NCI-H446 (cell line): ENCODE measurements at regions not wholly inside any gene's neighbourhood (a gene's known extent, or its start where the extent isn't known, plus 50 kb on each side); places are given as distances from the start of the nearest gene placed in this dataset.
"Not testable (repeated sequence)": the region's sequence is repeated elsewhere in the genome, so short reads cannot be mapped to it uniquely, and the experiment has no call there.

ENCODE experiments used
- DNase-seq, 2 experiments: peaks; one replicate each; lab custom pipeline; 2025; lab: John Stamatoyannopoulos, UW

DNA sequence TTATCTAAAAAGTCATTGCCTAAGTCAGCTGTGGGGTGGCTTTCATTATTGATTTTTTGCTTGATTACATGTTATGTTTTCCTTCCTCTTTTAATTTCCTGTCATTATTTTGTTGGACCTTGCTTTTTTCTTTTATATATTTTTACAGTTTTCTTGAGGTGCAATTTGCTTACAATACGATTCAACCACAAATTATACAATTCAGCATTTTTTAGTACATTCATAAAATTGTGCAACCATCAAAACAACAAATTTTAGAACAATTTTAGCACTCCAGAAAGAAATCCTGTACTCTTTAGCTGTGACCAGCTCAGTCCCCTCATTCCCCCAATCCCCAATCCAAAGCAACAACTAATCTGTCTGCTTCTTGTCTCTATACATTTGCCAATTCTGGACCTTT lies 608.9 kb downstream of the C6orf118 start:
- no peak for DNase-seq

DNA sequence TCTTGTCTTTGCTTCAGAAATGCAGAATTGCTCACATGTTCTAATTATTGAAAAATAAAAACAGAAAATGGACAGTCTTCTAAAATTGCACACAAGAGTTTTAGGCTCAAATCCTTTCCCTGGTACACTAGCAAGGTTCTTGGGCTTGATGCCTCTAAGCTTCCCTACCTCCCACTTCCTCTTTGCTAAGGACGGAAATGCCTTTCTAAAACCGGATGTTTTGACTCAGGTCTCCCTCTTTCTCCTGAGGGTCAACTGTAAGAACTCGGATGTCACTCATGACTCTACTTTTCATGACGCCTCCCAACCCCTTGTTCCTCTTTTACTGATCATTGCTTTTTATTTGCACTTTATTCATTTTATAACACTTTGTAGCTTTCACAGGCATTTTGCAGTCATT lies 613.5 kb downstream of the C6orf118 start:
- no peak for DNase-seq

DNA sequence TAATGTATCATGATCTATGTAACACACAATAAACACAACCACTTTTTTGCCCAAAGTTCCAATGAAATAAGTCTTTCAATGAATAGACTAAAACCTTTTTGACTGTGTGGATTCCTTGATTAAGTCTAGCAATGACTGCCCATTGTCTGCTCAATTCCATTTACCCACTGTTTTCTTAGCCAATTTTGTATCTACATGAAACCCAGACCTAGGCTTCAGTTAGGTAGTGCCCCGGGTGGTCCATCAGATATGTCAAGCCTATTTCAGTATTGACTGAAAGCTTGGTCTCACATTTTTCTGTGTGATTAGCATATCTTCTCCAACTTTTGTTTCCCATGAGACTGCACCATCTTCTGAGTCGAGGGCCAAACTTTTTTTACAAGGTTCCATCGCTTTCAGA lies 615.0 kb downstream of the C6orf118 start:
- DNase-seq, result no peak

DNA sequence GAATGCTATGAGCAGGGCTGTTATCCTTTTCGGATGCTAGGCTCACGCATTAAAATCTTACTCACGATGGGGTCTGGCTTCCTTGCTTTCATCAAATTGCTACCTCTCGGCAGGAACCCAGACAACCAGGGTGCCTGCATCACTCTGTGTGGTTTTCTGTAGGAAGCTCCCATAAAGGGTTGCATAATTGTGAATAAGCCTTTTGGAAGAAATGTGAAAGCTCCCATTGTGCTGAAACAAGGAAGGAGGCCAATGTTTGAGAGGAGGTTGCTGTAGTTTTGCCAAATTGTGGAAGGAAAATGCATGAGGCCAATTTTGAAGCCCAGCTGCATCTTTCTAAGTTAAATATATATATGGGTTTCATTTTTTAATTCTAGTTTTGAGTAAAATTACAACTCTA lies 615.5 kb downstream of the C6orf118 start:
- peak in 1 of 2 experiments; percentile 20 for DNase-seq

DNA sequence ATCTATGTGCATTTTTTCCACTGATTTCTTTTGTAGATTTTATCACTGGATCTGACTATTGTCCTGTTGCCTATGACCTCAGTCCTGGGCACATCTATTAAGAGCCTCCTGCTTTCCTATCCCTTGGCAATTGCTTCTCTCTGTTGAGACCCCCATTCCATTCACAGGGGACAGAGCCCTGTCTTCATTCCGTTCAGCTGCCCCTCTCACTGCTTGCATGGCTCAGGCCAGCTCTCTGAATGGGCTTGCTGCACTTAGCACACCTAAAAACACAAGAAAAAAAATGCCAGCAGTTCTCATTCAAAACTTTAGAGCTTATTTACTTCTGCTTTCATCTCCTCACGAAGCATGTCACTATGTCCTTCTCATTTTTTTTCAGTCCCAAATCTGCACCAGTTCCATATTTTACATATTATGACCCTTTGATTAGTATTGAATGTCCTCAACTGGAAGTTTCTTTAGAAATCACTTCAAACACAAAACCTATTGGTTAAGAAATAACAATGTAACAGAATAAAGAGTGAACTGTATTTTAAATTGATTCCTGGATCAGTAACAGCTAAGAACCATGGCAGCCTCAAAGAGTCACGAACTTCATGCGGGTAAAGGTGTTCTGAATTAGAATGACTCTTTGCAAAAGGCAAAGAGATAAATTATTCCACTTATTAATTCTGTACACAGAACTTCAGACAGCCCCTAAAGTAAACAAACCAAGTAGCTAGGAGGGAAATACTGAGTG lies 616.5 kb downstream of the C6orf118 start:
- no peak for DNase-seq

DNA sequence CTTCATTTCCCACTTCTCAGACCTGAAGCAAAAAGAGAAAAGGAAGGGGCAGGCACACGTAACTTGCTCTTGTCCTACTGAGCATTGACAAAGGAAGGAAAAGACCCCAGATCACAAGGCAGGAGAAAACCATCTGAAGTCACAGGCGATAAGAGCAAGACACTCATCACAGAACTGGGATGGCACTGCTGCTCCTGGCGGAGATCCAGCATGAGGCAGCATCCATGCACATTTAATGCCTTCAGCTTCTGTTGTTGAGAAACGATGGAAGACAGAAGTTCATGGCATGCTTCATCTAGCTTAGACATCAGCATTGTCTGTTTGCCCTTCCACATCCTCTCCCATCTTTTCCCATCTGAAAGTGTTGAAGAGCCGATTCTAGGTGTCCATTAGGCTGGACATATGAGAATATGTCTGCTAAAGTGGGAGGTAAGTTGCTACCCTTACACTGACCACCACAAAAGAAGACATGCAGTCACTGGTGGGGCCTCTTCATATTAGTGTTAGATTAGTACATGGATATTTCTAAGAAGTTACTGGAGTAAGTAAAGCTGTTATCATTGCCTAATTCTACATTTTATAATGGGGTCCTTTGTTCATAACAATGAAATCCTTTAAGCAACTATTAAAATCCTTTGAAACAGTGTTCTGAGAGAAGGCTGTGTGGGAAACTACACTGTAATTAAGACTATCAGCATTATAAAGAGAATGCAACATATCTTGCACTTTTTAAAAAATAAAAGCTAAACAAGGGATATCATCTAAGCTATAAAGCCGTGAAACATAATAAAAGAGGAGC lies 618.5 kb downstream of the C6orf118 start:
- DNase-seq, result peak in 1 of 2 experiments; percentile 11

DNA sequence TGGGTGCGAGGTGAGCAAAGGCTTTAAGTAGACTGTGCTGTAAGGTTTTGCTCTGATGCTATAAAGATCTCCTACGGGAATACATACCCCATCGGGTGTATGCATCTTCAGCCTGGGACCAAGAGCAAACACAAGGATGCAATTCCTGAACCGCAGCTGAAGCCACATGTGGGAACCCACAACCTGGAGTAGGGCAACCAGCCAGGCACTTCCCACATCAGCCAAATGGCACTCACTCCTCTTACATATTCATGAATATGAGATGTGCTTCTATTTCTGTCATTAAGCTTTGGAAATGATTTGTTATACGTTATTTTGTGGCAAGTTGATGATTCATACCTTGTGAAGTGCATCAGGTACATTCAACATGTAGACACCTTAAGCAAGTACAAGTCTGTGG lies 619.2 kb downstream of the C6orf118 start:
- peak in 1 of 2 experiments; percentile 0 for DNase-seq

DNA sequence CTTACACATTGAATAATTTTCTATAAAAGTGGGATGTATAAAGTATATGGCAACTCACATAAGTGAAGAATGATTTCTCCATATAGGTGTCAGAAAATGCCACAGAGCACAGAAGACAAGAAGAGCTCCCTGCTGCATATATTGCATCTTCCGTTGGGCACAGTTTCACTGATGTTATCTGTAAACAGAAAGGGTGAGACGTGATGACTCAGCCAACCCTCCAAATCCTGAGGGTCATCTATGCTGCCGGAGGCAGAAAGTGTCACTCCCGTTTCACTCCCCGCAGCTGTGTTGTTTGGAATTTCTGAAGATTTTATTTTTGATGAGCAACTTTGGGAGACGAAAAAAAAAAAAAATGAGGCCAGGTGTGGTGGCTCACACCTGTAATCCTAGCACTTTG lies 644.1 kb downstream of the C6orf118 start:
- no peak for DNase-seq

DNA sequence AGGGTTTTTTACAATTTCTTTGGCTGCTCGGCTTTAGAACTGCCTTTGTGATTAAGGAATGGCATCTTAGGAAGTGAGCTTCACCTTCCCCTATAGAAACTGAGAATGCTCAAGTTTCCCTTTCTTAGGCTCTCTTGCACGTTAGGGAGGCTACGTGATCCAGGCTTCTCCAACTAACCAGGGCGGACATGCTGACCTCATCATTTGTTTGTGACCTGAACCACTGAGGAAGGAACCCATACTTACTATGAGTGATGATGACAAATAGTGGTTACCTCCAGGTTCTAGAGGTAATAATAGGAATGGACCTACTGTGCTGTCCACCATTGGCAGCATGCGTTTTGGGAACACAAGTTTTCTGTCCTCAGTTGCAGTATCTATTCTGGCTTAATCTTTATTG lies 645.8 kb downstream of the C6orf118 start:
- no peak for DNase-seq

DNA sequence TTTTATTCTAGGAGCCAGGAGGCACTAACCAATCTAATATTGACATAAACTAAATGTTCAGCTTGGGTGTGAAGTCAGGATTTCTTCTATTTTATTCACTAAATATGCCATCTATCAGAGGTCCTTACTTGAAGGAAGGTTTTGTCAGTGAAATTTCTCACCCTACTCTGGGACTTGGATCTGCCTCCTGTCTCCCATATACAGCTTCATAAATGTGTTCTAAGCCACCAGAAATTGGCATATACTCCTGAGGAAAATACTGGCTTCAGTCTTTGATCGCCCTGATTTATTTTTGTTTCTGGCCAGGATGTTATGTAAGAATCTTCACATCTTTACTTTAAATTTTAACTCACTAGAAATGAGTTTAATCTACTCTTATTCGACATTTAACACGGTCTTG lies 647.7 kb downstream of the C6orf118 start:
- no peak for DNase-seq

DNA sequence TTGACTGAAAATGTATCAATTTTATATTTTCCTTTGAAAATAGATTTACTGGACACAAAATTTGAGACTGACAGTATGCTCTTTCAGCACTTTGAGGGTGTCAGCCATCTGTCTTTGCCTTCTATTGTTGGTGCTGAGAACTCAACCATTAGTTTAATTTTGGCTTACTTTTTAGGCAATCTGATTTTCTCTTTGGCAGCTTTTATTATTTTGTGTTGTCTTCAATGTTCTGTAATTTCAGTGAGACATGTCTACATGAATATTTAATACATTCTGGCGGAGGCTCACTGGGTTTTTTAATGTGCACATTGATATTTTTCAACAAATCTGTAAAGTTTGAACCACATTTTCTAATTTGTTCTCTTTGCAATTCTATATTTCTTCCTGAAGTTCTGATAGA lies 648.6 kb downstream of the C6orf118 start:
- DNase-seq, result no peak

DNA sequence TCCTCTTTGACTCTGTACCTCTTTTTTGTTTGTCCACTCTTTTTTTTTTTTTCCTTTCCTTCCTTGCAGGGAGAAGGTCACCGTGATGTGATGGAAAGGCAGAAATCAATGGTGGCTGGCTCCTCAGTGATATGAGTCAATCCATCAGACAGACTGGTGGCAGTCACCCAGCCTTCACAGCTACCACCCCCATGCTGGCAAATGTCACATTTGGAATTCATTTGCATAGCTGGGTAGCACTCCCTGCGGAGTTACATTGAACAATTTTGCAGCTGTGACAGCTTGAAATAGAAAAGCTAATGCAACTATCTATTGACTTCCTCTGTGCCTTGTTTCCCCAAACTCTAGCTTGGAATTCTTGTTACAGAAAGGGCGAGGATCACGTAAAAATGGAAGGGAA lies 668.4 kb downstream of the C6orf118 start:
- DNase-seq, result no peak

DNA sequence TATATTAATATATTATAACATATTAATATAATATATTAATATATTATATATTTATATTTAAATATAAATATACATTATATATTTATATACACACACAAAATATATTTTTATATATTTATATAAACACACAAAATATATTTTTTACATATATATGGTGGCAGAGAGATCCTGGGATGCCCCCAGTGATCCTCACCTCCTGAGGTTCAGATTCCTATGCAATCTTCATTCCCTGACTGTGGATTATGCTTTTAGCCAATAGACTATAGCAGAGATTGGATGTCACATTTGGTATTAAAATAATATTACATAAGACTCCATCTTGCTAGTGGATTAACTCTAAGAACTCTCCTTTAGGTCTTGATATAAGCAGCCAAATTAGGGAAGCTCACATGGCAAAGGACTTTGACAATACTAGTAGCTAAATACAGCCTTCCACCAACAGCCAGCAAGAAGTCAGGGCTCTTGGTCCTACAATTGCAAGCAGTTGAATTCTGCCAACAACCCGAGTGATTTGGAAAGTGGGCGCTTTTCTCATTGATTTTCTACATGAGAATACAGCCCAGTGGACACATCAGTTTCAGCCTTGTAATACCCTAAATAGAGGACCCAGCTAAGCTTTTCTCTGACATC lies 681.0 kb downstream of the C6orf118 start:
- no peak for DNase-seq

DNA sequence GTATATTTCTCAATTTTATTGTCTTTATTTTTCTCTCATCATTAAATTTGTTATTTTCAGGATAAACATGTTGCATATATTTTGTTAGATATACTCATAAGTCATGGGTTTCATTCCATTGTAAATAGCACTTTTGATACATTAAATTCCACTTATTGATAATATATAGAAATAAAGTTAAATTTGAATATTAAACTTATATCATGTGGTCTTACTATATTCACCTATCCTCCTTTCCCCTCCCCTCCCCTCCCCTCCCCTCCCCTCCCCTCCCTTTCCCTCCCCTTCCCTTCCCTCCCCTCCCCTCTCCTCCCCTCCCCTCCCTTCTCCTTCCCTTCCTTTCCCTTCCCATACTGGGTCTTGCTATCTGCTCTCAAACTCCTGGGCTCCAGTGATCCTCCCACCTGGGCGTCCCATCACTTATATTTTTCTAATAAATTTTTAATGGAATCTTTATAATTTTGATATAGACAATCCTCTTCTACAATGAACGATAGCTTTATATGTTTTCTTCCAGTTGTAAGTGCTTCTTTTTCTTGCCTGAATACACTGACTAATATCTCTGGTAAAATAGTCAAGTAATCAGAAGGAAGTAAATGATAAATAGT lies 692.4 kb downstream of the C6orf118 start:
- no peak for DNase-seq

DNA sequence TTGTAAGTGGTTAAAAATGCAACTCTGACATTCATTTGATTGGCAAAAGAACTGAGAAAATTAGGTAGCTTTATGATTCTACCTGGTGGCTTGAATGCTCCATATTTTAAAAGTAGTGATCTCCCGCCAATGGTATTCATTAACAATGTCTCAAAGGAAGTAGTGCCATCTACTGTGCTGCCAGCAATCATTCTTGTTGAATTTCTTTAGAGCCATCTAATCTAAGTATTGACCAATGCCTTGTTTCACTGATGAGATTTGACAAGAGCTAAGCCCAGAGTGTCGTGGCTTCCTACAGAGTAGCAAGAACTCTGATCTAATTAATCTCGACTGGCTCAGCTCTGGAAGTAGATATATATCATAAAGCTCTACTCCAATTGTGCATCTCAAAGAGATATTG lies 696.7 kb downstream of the C6orf118 start:
- no peak for DNase-seq

DNA sequence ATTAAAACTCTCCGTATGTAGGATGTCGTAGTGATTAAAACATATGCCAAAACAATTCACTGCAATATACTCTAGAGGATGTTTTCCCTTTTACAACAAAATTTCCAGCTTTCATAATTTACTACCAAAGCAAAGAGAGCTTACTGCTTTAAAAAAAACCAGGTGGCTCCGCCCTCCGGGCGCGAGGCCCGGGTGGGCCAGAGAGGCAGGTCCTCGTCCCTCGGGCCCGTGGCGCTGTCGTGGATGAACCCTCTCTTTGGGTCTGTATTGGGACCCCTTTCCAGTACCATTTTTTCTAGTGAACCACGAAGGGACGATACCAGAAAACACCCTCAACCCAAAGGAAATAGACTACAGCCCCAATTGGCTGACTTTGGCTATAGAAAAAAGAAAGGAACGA lies 698.5 kb downstream of the C6orf118 start:
- not testable (repeated sequence) for DNase-seq

DNA sequence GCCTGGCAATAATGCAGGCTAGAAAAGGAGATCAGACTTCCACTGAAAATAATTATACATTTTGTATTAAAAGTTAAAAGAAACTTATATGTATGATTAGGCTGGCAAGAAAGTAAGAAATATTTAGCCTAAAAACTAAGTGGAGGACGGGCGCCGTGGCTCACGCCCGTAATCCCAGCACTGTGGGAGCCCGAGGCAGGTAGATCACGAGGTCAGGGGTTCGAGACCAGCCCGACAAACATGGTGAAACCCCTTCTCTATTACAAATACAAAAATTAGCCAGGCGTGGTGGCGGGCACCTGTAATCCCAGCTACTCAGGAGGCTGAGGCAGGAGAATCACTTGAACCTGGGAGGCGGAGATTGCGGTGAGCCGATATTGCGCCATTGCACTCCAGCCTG lies 707.0 kb downstream of the C6orf118 start:
- not testable (repeated sequence) for DNase-seq

DNA sequence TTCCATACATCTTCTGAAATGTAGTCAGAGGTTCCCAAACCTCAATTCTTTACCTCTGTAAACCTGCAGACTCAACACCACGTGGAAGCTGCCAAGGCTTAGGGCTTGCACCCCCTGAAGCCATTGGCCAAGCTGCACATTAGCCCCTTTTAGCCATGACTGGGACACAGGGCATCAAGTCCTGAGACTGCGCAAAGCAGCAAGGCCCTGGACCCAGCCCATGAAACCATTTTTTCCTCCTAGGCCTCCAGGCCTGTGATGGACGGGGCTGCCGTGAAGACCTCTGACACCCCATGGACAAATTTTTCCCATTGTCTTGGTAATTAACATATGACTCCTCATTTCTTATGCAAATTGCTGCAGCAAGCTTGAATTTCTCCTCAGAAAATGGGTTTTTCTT lies 727.8 kb downstream of the C6orf118 start:
- DNase-seq, result no peak

DNA sequence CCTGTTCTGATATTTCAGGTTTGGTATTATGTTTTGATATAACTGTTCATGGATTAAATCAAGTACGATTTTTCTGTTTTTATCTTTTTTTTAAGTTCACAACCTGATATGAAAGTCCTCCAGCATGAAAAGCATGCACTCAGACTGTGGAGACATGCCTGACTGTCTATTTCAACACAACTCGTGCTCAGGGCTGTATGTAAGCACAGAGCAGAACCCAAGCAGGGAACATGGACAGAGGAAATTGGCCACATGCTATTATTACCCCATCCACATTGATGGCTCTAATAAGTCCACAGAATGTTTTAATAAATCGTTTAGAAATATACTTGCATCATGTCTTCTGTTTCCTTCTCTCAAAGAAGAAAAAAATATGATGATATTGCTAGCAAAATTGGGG lies 730.4 kb downstream of the C6orf118 start:
- DNase-seq, result no peak

DNA sequence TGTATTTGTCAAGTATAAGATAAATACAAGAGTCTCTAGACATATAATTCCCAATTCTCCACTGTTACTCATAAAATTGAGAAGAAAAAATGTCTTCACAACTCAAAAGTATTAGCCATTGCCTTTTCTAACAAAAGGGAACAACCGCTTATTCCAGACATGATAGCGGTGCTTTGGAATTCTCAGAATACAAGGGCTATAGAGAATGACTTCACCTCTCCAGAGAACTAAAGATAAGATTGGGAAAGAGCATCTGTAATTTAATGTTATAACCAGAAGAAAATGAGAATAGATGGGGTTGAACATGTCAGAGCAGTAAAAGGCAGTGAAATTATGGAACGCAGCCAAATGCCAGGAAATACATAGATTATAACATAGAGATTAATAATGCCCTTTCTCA lies 730.8 kb downstream of the C6orf118 start:
- DNase-seq, result no peak

DNA sequence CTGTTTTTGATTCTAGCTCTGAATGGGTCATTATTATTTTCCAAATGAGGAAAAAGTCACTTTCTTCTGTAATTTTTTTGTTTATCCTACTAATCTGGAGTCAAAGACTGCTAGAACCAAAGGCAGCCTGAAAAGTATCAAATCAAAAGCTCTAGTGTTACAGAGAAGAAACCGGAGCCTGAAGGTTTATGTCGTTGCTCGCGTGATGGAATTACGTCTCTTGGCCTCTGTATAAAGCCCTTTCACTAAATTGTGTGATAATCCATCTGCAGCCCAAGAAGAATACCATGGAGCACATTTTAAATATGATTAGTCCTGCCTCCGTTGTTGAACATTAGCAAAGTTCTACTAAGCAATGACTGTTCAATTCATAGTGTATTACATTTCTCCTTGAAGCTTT lies 738.6 kb downstream of the C6orf118 start:
- no peak for DNase-seq

DNA sequence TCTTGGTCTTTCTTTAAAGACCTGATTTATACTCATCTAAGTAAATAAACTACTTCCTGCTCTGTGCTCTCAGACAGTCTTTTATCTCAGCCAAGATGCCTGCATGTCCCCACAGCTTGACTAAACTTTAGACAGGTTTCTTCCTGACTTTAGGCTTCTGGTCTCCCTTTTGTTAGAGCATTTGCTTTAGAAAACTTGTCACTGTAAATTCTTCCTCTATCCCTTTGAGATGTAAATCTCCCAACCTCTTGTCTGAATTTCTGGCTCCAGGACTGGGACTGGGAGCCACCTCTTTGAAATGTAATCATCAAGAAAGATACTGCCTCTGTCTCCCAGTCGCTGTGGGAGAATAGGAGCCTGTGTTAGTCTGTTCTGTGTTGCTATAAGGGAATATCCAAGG lies 739.9 kb downstream of the C6orf118 start:
- no peak for DNase-seq

DNA sequence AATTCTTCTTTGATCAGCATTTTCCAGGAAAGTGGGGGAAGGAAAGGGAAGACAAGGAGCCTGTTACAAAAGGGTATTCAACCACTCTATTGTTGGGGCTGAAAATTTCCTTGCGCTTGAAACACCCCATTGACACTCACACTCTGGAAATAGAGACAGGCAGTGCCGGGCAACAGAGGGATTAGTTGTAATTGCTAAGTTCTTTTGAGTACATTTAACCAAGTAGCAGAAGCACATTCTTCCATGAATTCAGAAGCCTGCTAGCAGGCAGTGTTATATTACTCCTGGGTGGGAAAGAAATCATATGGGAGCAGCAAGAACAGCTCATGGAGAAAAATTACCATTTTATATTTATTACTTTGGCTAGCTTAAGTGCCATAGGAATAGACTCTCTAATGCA lies 745.5 kb downstream of the C6orf118 start:
- no peak for DNase-seq
